WERI-Rb-1 (cell line): ENCODE measurements at regions not wholly inside any gene's neighbourhood (a gene's known extent, or its start where the extent isn't known, plus 50 kb on each side); places are given as distances from the start of the nearest gene placed in this dataset.
"Not testable (repeated sequence)": the region's sequence is repeated elsewhere in the genome, so short reads cannot be mapped to it uniquely, and the experiment has no call there.

Experiments used
- DNase-seq: peaks from one replicate; pipeline ENCODE4 v3.0.0-alpha.2; 2020
- H3K27ac ChIP-seq: fragments of 250-450 bp; sonication (Bioruptor Pico); 2 replicates; pipeline ENCODE4 v1.5.1; 2020; ENCODE audit warnings: mild to moderate bottlenecking, moderate library complexity
- H3K27me3 ChIP-seq: fragments of 250-450 bp; sonication (Bioruptor Pico); 2 replicates; pipeline ENCODE4 v1.5.1; 2021; ENCODE audit warnings: mild to moderate bottlenecking, low read depth, moderate library complexity; ENCODE audit not compliant: insufficient read depth, severe bottlenecking
- H3K36me3 ChIP-seq: fragments of 250-450 bp; sonication (Bioruptor Pico); 2 replicates; pipeline ENCODE4 v1.5.1; 2020; ENCODE audit warnings: mild to moderate bottlenecking, moderate library complexity
- H3K4me3 ChIP-seq: 2 replicates; pipeline ENCODE4 v1.5.1; 2011; ENCODE audit warnings: low read depth, mild to moderate bottlenecking, control low read depth, low read length
- H3K9me3 ChIP-seq: fragments of 250-450 bp; sonication (Bioruptor Pico); 2 replicates; pipeline ENCODE4 v1.5.1; 2021; ENCODE audit warnings: mild to moderate bottlenecking, moderate library complexity; ENCODE audit not compliant: severe bottlenecking
- TF ChIP-seq, protein P1 (sequence below): IDR thresholded peaks from 2 replicates; pipeline ENCODE4 v1.5.1; 2011; ENCODE audit warnings: low read depth, mild to moderate bottlenecking, control low read depth, inconsistent platforms, low read length

DNA sequence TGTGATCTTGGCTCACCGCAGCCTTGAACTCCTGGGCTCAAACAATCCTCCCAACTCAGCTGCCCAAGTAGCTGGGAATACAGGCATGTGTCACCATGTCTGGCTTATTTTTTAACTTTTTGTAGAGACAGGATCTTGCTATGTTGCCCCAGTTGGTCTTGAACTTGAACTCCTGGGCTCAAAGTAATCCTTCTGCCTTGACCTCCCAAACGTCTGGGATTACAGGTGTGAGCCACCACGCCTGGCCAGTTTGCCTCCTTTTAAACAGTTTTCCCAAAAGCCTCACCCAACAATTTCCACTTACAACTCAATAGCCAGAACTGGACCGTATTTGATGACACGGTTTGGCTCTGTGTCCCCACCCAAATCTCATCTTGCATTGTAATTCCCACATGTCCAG lies 85.4 kb upstream of the FOXN2 start:
- Histone ChIP-seq H3K36me3 (peaks cover 3% of the 10 kb centered on the region; the same call in 1 of the 2 replicates), H3K27me3 (no peaks in the 10 kb centered on the region), H3K4me3 (no peak overlapping the region), H3K27ac (no peak overlapping the region), H3K9me3 (peaks cover 2% of the 10 kb centered on the region)
- no peak for DNase-seq
- TF ChIP-seq, protein P1, sequence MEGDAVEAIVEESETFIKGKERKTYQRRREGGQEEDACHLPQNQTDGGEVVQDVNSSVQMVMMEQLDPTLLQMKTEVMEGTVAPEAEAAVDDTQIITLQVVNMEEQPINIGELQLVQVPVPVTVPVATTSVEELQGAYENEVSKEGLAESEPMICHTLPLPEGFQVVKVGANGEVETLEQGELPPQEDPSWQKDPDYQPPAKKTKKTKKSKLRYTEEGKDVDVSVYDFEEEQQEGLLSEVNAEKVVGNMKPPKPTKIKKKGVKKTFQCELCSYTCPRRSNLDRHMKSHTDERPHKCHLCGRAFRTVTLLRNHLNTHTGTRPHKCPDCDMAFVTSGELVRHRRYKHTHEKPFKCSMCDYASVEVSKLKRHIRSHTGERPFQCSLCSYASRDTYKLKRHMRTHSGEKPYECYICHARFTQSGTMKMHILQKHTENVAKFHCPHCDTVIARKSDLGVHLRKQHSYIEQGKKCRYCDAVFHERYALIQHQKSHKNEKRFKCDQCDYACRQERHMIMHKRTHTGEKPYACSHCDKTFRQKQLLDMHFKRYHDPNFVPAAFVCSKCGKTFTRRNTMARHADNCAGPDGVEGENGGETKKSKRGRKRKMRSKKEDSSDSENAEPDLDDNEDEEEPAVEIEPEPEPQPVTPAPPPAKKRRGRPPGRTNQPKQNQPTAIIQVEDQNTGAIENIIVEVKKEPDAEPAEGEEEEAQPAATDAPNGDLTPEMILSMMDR = no peak

DNA sequence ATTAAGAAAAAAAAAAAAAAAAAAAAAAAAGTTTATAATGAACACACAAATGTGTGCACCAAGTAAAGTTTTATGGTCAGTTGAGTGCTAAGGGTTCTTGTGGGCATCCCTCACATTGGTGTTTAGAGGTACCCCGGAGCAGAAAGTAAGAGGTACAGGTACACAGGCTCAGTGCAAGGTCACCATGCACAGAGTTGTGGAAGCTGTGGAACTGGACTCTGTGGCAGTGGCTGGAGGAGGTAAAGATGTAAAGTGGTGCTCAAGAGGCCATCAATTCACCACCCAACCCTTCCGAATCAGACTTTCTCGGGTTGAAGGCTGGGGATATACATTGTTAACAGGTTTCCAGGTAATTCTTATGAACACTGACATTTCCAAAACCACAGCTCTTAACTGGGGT lies 83.6 kb upstream of the FOXN2 start:
- DNase-seq = no peak
- Histone ChIP-seq H3K9me3 (peaks cover 2% of the 10 kb centered on the region), H3K27ac (no peak overlapping the region), H3K27me3 (no peaks in the 10 kb centered on the region), H3K36me3 (peaks cover 3% of the 10 kb centered on the region; the same call in 1 of the 2 replicates), H3K4me3 (no peak overlapping the region)
- TF ChIP-seq, protein P1 = no peak

DNA sequence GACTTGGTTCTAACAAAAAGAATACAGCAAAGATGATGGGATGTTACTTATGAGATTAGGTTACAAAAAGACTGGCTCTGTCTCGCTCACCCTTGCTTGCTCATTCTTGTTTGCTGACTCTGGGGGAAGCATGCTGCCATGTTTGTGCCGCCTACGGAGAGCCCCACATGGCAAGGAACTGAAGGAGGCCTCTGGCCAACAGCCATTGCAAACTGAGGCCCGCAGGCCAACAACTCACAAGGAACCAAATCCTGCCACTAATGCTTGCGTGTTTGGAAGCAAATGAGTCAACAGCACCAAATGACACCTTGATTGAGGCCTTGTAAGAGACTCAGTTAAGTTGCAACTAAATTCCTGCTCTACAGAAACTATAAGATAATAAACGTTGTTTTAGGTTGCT lies 82.1 kb upstream of the FOXN2 start:
- Histone ChIP-seq H3K27ac (no peak overlapping the region), H3K36me3 (peaks cover 3% of the 10 kb centered on the region; the same call in 1 of the 2 replicates), H3K9me3 (peaks cover 2% of the 10 kb centered on the region), H3K4me3 (no peak overlapping the region), H3K27me3 (no peaks in the 10 kb centered on the region)
- DNase-seq = no peak
- TF ChIP-seq, protein P1 = no peak

DNA sequence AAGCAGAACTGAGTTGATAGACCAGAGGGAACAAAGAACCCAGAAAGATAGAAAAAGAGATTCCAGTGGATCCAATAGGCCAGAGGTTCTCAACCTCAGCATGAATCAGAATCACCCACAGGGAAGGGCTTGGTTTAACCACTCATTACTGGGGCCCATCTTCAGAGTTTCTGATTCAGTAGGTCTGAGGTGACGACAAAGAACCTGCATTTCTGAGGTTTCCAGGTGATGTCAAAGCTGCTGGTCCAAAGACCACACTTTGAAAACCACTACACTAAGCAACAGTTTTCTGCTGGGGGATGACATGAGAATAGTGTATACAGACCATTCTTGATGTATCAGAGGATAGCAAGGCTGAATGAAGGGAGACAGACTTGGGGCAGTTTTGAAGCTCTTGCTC lies 81.5 kb upstream of the FOXN2 start:
- TF ChIP-seq, protein P1 = no peak
- peaks cover 2% of the 10 kb centered on the region for H3K9me3 ChIP-seq
- H3K4me3 ChIP-seq = no peak overlapping the region
- no peak for DNase-seq
- no peak overlapping the region for H3K27ac ChIP-seq
- H3K36me3 ChIP-seq = peaks cover 3% of the 10 kb centered on the region; the same call in 1 of the 2 replicates
- H3K27me3 ChIP-seq = no peaks in the 10 kb centered on the region

DNA sequence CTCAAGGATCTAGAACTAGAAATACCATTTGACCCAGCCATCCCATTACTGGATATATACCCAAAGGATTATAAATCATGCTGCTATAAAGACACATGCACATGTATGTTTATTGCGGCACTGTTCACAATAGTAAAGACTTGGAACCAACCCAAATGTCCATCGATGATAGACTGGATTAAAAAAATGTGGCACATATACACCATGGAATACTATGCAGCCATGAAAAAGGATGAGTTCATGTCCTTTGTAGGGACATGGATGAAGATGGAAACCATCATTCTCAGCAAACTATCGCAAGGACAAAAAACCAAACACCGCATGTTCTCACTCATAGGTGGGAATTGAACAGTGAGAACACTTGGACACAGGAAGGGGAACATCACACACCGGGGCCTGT lies 80.7 kb upstream of the FOXN2 start:
- not testable (repeated sequence) for H3K27ac ChIP-seq, H3K9me3 ChIP-seq, H3K36me3 ChIP-seq, H3K4me3 ChIP-seq, DNase-seq, H3K27me3 ChIP-seq

DNA sequence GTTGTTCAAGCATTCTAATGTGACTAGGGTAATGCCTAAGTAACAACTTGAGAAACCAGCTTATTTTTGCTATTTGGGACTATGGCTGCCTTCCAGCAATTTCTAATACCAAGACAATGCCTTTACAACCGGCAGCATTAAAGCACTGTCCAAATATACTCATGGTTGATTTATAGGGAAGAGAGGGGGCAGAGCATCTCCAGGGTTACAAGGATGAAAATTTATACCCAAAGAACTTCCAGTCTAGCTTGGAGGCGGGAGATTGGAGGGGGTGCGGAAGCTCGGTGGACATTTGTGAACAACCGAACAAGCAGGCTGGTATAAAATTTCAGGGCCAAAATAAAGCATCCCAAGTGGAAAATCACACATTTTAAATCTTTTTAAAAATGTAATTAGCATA lies 79.4 kb upstream of the FOXN2 start:
- H3K9me3 ChIP-seq = peaks cover 8% of the 10 kb centered on the region
- peaks cover 7% of the 10 kb centered on the region for H3K36me3 ChIP-seq
- H3K4me3 ChIP-seq = no peak overlapping the region
- no peaks in the 10 kb centered on the region for H3K27me3 ChIP-seq
- DNase-seq = no peak
- no peak overlapping the region for H3K27ac ChIP-seq
- TF ChIP-seq, protein P1 = no peak
